ENCODE measurements at regions not wholly inside any gene's neighbourhood (a gene's known extent, or its start where the extent isn't known, plus 50 kb on each side); places are given as distances from the start of the nearest gene placed in this dataset.

DNA sequence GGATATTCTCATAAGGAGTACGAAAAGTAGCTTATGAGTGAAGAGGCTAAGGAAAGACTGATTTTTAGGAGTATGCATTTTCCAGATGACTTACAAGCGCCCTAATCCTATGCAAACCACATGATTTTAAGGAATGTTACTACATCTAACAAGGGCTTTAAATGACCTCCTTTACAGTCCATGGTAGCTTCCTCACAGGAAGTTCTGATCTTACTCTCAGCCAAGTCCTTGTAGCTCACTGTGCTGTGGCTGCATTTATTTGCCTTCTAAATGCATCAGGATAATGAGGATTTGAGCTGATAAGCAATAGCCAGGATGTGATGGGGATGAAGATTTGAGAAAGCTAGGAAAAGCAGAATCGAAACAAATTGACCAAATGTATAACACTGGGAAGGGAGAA lies 896.0 kb downstream of the MCTP2 start:
- TF ChIP-seq, protein P1, sequence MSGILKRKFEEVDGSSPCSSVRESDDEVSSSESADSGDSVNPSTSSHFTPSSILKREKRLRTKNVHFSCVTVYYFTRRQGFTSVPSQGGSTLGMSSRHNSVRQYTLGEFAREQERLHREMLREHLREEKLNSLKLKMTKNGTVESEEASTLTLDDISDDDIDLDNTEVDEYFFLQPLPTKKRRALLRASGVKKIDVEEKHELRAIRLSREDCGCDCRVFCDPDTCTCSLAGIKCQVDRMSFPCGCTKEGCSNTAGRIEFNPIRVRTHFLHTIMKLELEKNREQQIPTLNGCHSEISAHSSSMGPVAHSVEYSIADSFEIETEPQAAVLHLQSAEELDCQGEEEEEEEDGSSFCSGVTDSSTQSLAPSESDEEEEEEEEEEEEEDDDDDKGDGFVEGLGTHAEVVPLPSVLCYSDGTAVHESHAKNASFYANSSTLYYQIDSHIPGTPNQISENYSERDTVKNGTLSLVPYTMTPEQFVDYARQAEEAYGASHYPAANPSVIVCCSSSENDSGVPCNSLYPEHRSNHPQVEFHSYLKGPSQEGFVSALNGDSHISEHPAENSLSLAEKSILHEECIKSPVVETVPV (CRISPR knock-in tag; IDR thresholded peaks at IDR 0.05), result no peak
- TF ChIP-seq ARNTL (CRISPR knock-in tag; IDR thresholded peaks at IDR 0.05; ENCODE audit: borderline replicate concordance, low read depth), result no peak
- TF ChIP-seq ZFP3 (CRISPR knock-in tag; IDR thresholded peaks at IDR 0.05), result no peak
- no peak for TF ChIP-seq ZFP30 (CRISPR knock-in tag; IDR thresholded peaks at IDR 0.05)
- no peak for ATAC-seq

DNA sequence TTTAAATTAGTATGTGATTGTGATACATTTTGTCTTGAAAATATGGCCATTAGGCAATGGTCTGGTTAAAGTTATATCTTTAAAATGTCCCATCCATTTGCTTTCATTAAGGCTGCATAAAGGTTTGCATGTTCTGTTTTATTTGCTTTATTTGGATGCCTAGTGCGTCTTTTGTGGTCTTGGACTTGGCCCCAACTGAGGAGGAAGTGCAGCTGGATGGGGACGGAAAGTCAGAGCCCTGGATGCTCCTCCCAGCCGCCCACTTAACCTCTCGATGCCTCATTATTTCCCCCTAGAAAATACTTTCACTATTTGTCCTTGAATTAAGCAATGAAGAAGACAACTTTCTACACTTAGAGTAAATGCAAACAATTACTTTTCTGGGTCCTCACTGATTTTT lies 898.2 kb downstream of the MCTP2 start:
- ATAC-seq, result no peak
- TF ChIP-seq ZNF565 (CRISPR knock-in tag; conservative IDR thresholded peaks at IDR 0.05; ENCODE audit: low read depth) (no peak), ZFP3 (CRISPR knock-in tag; IDR thresholded peaks at IDR 0.05) (no peak), BACH2 (CRISPR knock-in tag; IDR thresholded peaks at IDR 0.05; ENCODE audit: borderline replicate concordance) (no peak), ARNTL (CRISPR knock-in tag; IDR thresholded peaks at IDR 0.05; ENCODE audit: borderline replicate concordance, low read depth) (no peak), ISL1 (CRISPR knock-in tag; IDR thresholded peaks at IDR 0.05) (no peak), ESRRG (CRISPR knock-in tag; IDR thresholded peaks at IDR 0.05) (no peak), TCF4 (CRISPR knock-in tag; IDR thresholded peaks at IDR 0.05; ENCODE audit: borderline replicate concordance) (no peak), GLIS3 (CRISPR knock-in tag; IDR thresholded peaks at IDR 0.05) (no peak)
- TF ChIP-seq, protein P1 (CRISPR knock-in tag; IDR thresholded peaks at IDR 0.05), result no peak
- TF ChIP-seq, protein P2, sequence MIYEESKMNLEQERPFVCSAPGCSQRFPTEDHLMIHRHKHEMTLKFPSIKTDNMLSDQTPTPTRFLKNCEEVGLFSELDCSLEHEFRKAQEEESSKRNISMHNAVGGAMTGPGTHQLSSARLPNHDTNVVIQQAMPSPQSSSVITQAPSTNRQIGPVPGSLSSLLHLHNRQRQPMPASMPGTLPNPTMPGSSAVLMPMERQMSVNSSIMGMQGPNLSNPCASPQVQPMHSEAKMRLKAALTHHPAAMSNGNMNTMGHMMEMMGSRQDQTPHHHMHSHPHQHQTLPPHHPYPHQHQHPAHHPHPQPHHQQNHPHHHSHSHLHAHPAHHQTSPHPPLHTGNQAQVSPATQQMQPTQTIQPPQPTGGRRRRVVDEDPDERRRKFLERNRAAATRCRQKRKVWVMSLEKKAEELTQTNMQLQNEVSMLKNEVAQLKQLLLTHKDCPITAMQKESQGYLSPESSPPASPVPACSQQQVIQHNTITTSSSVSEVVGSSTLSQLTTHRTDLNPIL (CRISPR knock-in tag; IDR thresholded peaks at IDR 0.05; ENCODE audit: low read depth), result no peak

DNA sequence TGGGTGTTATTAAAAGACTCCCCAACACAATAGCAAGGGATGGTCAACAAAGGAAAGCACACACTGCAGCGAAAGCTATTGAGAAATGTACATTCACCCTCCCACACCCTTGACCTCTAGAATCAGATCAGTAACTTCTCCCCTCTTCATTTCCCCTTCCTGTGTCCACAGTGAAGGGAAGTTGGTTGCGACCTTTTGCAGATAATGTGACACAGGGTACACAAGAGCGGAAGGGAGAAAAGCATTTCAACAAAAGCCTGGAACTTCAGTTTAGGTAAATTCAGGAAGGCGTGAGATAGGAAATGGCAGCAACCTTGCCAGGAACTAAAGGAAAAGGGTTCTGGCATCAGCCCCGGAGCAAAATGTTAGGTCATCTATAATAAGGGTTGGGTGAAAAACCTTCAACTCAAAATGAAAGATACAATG lies 899.8 kb downstream of the MCTP2 start:
- no peak for TF ChIP-seq SNAI2 (CRISPR knock-in tag; IDR thresholded peaks at IDR 0.05)
- no peak for TF ChIP-seq ISL1 (CRISPR knock-in tag; IDR thresholded peaks at IDR 0.05)
- TF ChIP-seq ZFP30 (CRISPR knock-in tag; IDR thresholded peaks at IDR 0.05), result no peak
- TF ChIP-seq, protein P3, sequence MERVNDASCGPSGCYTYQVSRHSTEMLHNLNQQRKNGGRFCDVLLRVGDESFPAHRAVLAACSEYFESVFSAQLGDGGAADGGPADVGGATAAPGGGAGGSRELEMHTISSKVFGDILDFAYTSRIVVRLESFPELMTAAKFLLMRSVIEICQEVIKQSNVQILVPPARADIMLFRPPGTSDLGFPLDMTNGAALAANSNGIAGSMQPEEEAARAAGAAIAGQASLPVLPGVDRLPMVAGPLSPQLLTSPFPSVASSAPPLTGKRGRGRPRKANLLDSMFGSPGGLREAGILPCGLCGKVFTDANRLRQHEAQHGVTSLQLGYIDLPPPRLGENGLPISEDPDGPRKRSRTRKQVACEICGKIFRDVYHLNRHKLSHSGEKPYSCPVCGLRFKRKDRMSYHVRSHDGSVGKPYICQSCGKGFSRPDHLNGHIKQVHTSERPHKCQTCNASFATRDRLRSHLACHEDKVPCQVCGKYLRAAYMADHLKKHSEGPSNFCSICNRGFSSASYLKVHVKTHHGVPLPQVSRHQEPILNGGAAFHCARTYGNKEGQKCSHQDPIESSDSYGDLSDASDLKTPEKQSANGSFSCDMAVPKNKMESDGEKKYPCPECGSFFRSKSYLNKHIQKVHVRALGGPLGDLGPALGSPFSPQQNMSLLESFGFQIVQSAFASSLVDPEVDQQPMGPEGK (CRISPR knock-in tag; IDR thresholded peaks at IDR 0.05; ENCODE audit: borderline replicate concordance), result no peak
- TF ChIP-seq, protein P4, sequence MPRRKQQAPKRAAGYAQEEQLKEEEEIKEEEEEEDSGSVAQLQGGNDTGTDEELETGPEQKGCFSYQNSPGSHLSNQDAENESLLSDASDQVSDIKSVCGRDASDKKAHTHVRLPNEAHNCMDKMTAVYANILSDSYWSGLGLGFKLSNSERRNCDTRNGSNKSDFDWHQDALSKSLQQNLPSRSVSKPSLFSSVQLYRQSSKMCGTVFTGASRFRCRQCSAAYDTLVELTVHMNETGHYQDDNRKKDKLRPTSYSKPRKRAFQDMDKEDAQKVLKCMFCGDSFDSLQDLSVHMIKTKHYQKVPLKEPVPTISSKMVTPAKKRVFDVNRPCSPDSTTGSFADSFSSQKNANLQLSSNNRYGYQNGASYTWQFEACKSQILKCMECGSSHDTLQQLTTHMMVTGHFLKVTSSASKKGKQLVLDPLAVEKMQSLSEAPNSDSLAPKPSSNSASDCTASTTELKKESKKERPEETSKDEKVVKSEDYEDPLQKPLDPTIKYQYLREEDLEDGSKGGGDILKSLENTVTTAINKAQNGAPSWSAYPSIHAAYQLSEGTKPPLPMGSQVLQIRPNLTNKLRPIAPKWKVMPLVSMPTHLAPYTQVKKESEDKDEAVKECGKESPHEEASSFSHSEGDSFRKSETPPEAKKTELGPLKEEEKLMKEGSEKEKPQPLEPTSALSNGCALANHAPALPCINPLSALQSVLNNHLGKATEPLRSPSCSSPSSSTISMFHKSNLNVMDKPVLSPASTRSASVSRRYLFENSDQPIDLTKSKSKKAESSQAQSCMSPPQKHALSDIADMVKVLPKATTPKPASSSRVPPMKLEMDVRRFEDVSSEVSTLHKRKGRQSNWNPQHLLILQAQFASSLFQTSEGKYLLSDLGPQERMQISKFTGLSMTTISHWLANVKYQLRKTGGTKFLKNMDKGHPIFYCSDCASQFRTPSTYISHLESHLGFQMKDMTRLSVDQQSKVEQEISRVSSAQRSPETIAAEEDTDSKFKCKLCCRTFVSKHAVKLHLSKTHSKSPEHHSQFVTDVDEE (CRISPR knock-in tag; IDR thresholded peaks at IDR 0.05), result no peak
- TF ChIP-seq PPARA (CRISPR knock-in tag; IDR thresholded peaks at IDR 0.05; ENCODE audit: borderline replicate concordance), result no peak
- TF ChIP-seq OSR1 (CRISPR knock-in tag; IDR thresholded peaks at IDR 0.05), result no peak
- TF ChIP-seq TOX (CRISPR knock-in tag; IDR thresholded peaks at IDR 0.05; ENCODE audit: borderline replicate concordance), result no peak
- TF ChIP-seq ZNF70 (CRISPR knock-in tag; IDR thresholded peaks at IDR 0.05), result no peak
- TF ChIP-seq ZNF8 (CRISPR knock-in tag; IDR thresholded peaks at IDR 0.05), result no peak
- TF ChIP-seq, protein P2 (CRISPR knock-in tag; IDR thresholded peaks at IDR 0.05; ENCODE audit: low read depth), result no peak
- TF ChIP-seq ZNF565 (CRISPR knock-in tag; conservative IDR thresholded peaks at IDR 0.05; ENCODE audit: low read depth), result no peak
- TF ChIP-seq RARB (CRISPR knock-in tag; IDR thresholded peaks at IDR 0.05), result no peak
- TF ChIP-seq ESRRG (CRISPR knock-in tag; IDR thresholded peaks at IDR 0.05), result no peak
- TF ChIP-seq, protein P5, sequence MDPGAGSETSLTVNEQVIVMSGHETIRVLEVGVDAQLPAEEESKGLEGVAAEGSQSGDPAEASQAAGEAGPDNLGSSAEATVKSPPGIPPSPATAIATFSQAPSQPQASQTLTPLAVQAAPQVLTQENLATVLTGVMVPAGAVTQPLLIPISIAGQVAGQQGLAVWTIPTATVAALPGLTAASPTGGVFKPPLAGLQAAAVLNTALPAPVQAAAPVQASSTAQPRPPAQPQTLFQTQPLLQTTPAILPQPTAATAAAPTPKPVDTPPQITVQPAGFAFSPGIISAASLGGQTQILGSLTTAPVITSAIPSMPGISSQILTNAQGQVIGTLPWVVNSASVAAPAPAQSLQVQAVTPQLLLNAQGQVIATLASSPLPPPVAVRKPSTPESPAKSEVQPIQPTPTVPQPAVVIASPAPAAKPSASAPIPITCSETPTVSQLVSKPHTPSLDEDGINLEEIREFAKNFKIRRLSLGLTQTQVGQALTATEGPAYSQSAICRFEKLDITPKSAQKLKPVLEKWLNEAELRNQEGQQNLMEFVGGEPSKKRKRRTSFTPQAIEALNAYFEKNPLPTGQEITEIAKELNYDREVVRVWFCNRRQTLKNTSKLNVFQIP (CRISPR knock-in tag; IDR thresholded peaks at IDR 0.05; ENCODE audit: borderline replicate concordance, low read depth), result no peak
- no peak for TF ChIP-seq CSDC2 (CRISPR knock-in tag; IDR thresholded peaks at IDR 0.05)
- TF ChIP-seq TCF4 (CRISPR knock-in tag; IDR thresholded peaks at IDR 0.05; ENCODE audit: borderline replicate concordance), result no peak
- TF ChIP-seq BACH2 (CRISPR knock-in tag; IDR thresholded peaks at IDR 0.05; ENCODE audit: borderline replicate concordance), result no peak
- TF ChIP-seq ZFP3 (CRISPR knock-in tag; IDR thresholded peaks at IDR 0.05), result no peak
- no peak for TF ChIP-seq GLIS3 (CRISPR knock-in tag; IDR thresholded peaks at IDR 0.05)
- ATAC-seq, result no peak

Data from SK-N-SH treated with all-trans-retinoic acid at 6 μM for 48 hours (cell line).